IPS-20b (cell line): ENCODE measurements at regions not wholly inside any gene's neighbourhood (a gene's known extent, or its start where the extent isn't known, plus 50 kb on each side); places are given as distances from the start of the nearest gene placed in this dataset.
"Not testable (repeated sequence)": the region's sequence is repeated elsewhere in the genome, so short reads cannot be mapped to it uniquely, and the experiment has no call there.

Experiments used
- H3K27ac ChIP-seq: one replicate; pipeline ENCODE4 v1.5.1; 2013; ENCODE audit warnings: low read length
- H3K27me3 ChIP-seq: 2 replicates; pipeline ENCODE4 v1.6.1; 2013; ENCODE audit warnings: mild to moderate bottlenecking, low read length, inconsistent platforms; ENCODE audit not compliant: insufficient read depth
- H3K36me3 ChIP-seq: 2 replicates; pipeline ENCODE4 v1.6.1; 2013; ENCODE audit warnings: low read depth, mild to moderate bottlenecking, inconsistent platforms, low read length, moderate library complexity; ENCODE audit not compliant: insufficient read depth
- H3K4me1 ChIP-seq: 2 replicates; pipeline ENCODE4 v1.6.1; 2013; ENCODE audit warnings: mild to moderate bottlenecking, control low read depth, inconsistent platforms, low read length, moderate library complexity; ENCODE audit not compliant: insufficient read depth
- H3K4me3 ChIP-seq: 2 replicates; pipeline ENCODE4 v1.5.1; 2013; ENCODE audit warnings: mild to moderate bottlenecking, low read length, inconsistent platforms
- H3K9ac ChIP-seq: 2 replicates; pipeline ENCODE4 v1.6.1; 2013; ENCODE audit warnings: low read depth, mild to moderate bottlenecking, inconsistent platforms, low read length, moderate library complexity
- H3K9me3 ChIP-seq: 2 replicates; pipeline ENCODE4 v1.6.1; 2013; ENCODE audit warnings: mild to moderate bottlenecking, low read depth, low read length, inconsistent platforms; ENCODE audit not compliant: insufficient read depth

DNA sequence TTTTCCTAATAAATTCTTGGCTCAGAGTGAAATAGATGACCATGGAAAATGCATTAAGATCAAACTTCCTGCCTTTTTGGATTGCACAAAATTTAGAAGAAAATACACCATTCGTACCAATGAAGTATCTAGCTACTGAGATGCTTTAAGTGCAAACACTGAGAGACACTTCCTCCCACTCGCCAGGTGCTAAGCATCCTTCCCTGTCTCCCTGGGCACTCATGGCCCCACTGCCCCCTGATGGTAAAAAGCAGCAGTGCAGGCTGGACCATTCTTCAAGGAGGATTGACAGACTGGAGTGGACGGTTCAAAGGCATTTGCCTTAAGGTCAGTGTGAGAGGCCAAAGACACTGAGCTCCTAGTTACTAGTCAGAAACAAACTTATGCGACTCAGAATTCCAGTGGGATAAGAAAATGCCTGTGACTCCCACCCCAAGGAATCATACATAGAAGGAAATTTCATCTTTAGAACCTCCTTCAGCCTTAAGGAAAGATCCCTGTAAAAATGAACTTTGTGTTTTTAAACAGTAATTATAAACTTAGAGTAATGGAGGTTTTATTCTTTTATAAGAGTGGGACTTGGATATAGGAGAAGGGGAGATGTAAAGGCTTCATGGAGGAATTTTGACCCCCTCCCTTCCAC, 86.0 kb upstream of the SLC30A5 start:
- no peaks in the 10 kb centered on the region for H3K36me3 ChIP-seq
- no peak overlapping the region for H3K27ac ChIP-seq
- H3K9me3 ChIP-seq: no peaks in the 10 kb centered on the region
- no peak overlapping the region for H3K4me3 ChIP-seq
- H3K27me3 ChIP-seq: no peaks in the 10 kb centered on the region
- no peak overlapping the region for H3K9ac ChIP-seq
- no peaks in the 10 kb centered on the region for H3K4me1 ChIP-seq

DNA sequence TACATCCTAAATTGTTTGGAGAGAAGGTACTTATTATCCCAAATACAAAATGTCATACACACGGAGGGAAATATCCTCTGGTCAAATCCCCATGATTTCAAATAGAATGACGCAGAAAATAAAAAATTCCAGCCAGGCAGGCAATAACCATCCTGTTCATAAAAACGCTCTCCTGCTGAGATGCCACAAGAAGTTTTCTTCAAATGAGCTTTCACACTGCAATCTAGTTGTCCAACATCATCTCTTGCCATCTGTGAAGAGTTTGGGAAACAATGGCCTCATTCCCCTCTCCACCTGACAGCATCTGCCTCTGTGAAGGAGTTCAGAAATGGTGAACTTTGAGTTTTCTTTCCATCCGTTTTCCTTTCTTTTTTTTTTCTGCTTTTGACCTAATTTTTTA, 83.3 kb upstream of the SLC30A5 start:
- Histone ChIP-seq H3K4me1 (no peaks in the 10 kb centered on the region), H3K9me3 (no peaks in the 10 kb centered on the region), H3K9ac (no peak overlapping the region), H3K4me3 (no peak overlapping the region), H3K27me3 (no peaks in the 10 kb centered on the region), H3K27ac (no peak overlapping the region), H3K36me3 (no peaks in the 10 kb centered on the region)

DNA sequence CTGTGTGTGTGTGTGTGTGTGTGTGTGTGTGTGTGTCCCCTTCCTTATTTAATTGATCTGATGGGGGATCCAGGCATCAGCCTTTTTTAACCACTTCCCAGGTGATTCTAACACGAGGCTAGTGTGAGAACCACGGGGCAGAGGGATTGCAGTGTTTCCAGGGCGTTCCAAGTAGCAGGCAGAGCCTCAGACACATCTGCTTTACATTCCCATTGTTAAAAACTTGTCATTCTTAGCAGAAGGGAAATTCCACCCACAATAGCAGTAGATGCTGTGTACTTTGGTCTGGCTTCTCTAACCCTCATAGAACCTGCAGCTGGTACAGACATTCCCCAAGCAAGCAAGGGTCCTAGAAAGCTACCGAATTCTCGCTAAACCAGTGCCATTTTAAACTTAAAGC, 81.9 kb upstream of the SLC30A5 start:
- no peak overlapping the region for H3K27ac ChIP-seq
- no peak overlapping the region for H3K9ac ChIP-seq
- no peaks in the 10 kb centered on the region for H3K9me3 ChIP-seq
- no peaks in the 10 kb centered on the region for H3K36me3 ChIP-seq
- H3K27me3 ChIP-seq: no peaks in the 10 kb centered on the region
- no peak overlapping the region for H3K4me3 ChIP-seq
- no peaks in the 10 kb centered on the region for H3K4me1 ChIP-seq

DNA sequence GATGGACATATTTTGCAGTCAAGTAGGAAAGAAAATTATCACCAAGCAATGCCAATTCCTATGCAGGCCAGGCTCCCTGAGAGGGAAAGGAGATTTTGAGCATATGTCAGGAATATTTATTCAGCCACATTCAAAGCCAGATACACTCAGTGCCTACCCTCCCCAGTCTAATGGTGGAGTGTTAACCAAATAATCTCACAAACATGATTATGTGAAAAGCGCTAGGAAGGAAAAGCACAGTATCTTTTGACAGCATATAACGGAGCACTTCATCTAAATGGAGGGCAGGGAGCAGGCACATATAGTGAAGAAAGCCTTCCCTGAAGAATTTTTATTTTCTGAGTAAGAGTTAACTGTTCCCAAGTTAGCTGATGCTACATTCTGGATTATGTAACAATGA, 80.3 kb upstream of the SLC30A5 start:
- no peak overlapping the region for H3K9ac ChIP-seq
- H3K4me1 ChIP-seq: no peaks in the 10 kb centered on the region
- no peaks in the 10 kb centered on the region for H3K9me3 ChIP-seq
- H3K36me3 ChIP-seq: no peaks in the 10 kb centered on the region
- no peaks in the 10 kb centered on the region for H3K27me3 ChIP-seq
- H3K4me3 ChIP-seq: no peak overlapping the region
- H3K27ac ChIP-seq: no peak overlapping the region

DNA sequence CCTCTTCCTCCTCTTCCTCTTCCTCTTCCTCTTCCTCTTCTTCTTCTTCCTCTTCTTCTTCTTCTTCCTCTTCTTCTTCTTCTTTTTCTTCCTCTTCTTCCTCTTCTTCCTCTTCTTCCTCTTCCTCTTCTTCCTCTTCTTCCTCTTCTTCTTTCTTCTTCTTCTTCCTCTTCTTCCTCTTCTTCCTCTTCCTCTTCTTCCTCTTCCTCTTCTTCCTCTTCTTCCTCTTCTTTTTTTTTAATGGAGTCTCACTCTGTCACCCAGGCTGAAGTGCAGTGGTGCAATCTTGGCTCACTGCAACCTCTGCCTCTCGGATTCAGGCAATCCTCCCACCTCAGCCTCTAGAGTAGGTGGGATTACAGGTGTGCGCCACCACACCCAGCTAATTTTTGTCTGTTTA, 79.8 kb upstream of the SLC30A5 start:
- H3K9me3 ChIP-seq, H3K4me3 ChIP-seq, H3K9ac ChIP-seq, H3K4me1 ChIP-seq, H3K36me3 ChIP-seq, H3K27me3 ChIP-seq, H3K27ac ChIP-seq: not testable (repeated sequence)

DNA sequence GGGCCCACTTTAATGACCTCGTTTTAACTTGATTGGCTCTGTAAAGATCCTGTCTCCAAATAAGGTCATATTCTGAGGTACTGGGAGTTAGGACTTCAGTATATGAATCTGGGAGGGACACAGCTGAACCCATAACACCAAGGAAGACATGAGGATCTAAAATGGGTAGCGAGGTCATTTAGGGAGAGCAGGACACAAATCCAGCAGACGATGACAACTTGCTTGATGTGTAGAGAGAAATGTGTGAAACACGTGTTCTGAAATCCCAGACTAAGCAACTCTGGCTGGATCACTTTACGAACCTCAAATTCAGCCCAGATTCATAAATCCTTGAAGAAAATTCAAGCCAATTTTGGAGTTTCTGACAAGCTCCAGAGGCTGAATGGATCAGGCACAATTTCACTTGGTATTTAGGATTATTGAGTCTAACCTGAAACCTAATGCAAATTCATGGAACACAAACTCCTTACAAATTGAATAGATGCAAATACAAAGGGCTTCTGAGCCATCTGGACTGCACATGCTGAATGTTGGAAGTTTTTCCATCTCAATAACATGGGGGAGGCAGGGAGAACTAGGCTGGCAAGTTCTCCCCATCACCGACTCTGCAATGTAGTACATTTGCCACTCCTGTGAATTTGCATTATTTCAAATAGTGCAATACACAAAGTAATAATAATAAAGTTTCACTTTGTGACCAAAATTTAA, 74.0 kb upstream of the SLC30A5 start:
- no peak overlapping the region for H3K4me3 ChIP-seq
- no peaks in the 10 kb centered on the region for H3K9me3 ChIP-seq
- no peak overlapping the region for H3K27ac ChIP-seq
- no peaks in the 10 kb centered on the region for H3K27me3 ChIP-seq
- H3K9ac ChIP-seq: no peak overlapping the region
- no peaks in the 10 kb centered on the region for H3K4me1 ChIP-seq
- H3K36me3 ChIP-seq: no peaks in the 10 kb centered on the region

DNA sequence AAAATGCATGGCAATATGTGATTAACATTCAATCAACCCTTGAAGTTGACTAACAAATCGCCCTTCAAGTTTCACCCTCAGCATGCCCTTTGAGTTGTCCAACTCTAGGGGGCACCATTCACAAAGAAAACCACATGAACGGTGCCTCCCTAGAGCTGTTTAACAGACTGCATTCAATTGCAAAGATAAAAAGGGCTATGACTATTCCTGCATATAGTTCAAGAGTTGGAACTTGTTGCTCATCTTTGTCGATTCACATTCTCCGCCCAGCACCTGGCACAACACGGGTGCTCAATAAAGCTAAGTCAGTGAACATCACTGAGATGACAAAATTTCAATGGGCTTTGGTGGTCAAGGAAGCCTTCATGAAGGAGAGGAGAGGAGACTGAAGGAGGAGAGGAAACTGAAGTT, 69.6 kb upstream of the SLC30A5 start:
- Histone ChIP-seq H3K9ac (no peak overlapping the region), H3K9me3 (no peaks in the 10 kb centered on the region), H3K27ac (no peak overlapping the region), H3K36me3 (no peaks in the 10 kb centered on the region), H3K27me3 (no peaks in the 10 kb centered on the region), H3K4me1 (no peaks in the 10 kb centered on the region), H3K4me3 (no peak overlapping the region)

DNA sequence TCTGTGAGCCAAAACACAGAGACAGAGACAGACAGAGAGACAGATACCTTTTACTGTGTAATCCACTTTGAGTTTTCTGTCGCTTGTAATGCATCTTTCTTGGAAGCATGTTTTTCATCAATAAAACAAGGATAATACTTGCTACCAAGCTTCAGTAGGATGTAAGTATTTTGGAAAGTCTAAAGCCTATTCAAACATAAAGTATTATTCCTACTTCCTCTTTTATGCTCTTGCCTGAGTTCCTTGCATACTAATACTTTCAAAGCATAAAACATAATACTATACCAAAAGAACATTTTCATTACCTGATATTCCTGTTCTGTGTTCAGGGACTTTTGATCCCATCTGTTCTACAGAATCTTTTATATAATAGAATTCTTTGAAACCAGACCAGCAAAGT, 64.5 kb upstream of the SLC30A5 start:
- Histone ChIP-seq H3K36me3 (no peaks in the 10 kb centered on the region), H3K27ac (no peak overlapping the region), H3K9me3 (no peaks in the 10 kb centered on the region), H3K27me3 (no peaks in the 10 kb centered on the region), H3K4me1 (no peaks in the 10 kb centered on the region; the same call in 1 of the 2 replicates), H3K4me3 (no peak overlapping the region), H3K9ac (no peak overlapping the region)

DNA sequence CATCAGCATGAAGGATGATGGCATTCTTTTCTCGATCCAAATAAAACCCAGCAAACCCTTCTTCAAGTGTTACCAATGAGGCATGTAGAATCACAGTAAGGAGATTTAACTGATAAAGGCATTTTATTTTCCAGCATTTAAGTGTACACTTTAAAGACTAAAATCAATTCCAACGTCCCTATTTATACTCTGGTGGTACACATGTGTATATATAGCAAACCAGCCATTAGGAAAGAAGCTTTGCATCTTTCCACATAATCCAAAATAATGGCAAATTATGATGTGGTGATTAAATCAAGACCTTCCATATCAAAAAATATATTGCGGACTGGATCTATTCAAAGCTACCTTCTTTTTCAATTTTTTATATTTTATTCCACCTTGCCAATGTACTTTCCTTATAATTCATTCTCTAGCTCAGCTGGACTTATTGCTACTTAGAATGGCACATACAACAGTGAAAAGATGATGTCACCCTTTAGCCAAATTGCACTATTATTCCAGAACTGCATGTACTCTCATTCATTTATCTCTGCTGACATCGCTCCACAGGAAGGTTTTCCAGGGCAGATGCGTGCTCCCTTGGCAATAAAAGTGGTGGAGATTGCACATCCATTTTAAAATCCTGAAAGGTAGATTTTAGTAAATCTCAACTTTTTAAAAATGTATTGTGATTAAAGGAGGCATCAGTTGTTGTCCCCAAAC, 63.3 kb upstream of the SLC30A5 start:
- Histone ChIP-seq H3K36me3 (no peaks in the 10 kb centered on the region), H3K4me3 (no peak overlapping the region), H3K9ac (no peak overlapping the region), H3K27me3 (no peaks in the 10 kb centered on the region), H3K4me1 (no peaks in the 10 kb centered on the region; the same call in 1 of the 2 replicates), H3K9me3 (no peaks in the 10 kb centered on the region), H3K27ac (no peak overlapping the region)

DNA sequence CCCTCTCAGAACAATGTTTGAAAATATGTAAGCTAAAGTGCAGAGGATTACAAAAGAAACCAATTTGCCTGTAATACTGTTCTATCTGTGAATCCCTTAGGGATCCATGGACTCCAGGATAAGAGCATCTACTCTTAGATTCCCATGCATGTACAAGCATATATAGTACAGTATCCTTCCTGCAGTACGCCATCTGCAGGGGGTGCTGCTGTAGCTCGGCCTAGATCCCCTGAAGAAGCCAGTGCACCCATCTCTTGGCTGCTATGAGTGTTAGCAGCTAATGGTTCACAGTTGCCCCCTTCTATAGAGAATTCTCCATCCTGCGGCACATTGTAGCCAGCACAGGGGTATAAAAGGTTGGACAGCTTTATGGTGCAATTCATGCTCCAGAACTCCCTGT, 61.8 kb upstream of the SLC30A5 start:
- Histone ChIP-seq H3K9ac (no peak overlapping the region), H3K27ac (no peak overlapping the region), H3K36me3 (no peaks in the 10 kb centered on the region), H3K4me3 (no peak overlapping the region), H3K27me3 (no peaks in the 10 kb centered on the region), H3K9me3 (no peaks in the 10 kb centered on the region), H3K4me1 (no peaks in the 10 kb centered on the region; the same call in 1 of the 2 replicates)

DNA sequence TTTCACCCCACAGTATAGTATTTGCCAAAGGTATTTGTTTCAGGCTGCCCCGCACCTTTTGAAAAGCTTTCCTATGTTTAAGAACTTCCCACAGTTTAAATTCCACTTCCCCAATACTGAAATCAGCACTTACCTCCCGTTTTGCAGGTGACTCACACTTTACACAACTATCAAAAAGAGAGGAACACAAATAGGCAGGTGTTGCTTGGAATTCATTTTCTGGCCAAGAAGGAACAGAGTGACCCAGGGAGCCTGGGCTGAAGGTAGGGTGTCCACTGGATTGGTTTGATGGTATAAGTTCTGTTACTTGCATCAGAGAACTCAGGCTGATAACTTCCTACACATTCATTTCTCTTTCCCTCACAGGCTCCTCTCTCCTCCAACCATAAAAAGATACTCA, 60.1 kb upstream of the SLC30A5 start:
- no peaks in the 10 kb centered on the region for H3K27me3 ChIP-seq
- no peak overlapping the region for H3K9ac ChIP-seq
- no peaks in the 10 kb centered on the region for H3K9me3 ChIP-seq
- no peaks in the 10 kb centered on the region for H3K36me3 ChIP-seq
- no peak overlapping the region for H3K27ac ChIP-seq
- H3K4me3 ChIP-seq: no peak overlapping the region
- no peaks in the 10 kb centered on the region; the same call in 1 of the 2 replicates for H3K4me1 ChIP-seq

DNA sequence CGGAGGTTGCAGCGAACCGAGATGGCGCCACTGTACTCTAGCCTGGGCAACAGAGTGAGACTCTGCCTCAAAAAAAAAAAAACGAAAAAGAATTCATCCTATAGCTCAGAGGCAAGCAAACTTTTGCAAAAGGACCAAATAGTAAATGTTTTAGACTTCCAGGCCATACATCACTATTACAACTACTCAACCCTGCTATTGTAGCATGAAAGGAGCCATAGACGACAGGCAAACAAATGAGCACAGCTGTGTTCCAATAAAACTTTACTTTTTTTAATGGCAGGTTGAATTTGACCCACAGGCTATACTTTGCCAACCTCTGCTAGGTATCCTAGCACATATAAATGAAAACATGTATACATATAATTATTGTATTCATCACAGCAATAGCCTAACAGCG, 58.9 kb upstream of the SLC30A5 start:
- H3K4me1 ChIP-seq: no peaks in the 10 kb centered on the region; the same call in 1 of the 2 replicates
- no peaks in the 10 kb centered on the region for H3K27me3 ChIP-seq
- H3K27ac ChIP-seq: no peak overlapping the region
- no peaks in the 10 kb centered on the region for H3K9me3 ChIP-seq
- no peaks in the 10 kb centered on the region for H3K36me3 ChIP-seq
- H3K4me3 ChIP-seq: no peak overlapping the region
- H3K9ac ChIP-seq: no peak overlapping the region
